Breast epithelium (tissue), 3 donors: ENCODE measurements at regions not wholly inside any gene's neighbourhood (a gene's known extent, or its start where the extent isn't known, plus 50 kb on each side); places are given as distances from the start of the nearest gene placed in this dataset.

Experiments
- CTCF ChIP-seq, 3 donors: fragments of 450-650 bp; IDR thresholded peaks; one replicate each; pipeline ENCODE4 v1.5.1; 2016 to 2017; ENCODE audit warnings: antibody characterized with exemption in 3 of 3, mild to moderate bottlenecking in 3 of 3, moderate library complexity in 3 of 3
- POLR2A ChIP-seq: fragments of 450-650 bp; IDR thresholded peaks from one replicate; pipeline ENCODE4 v1.6.1; 2016; ENCODE audit warnings: antibody characterized with exemption, mild to moderate bottlenecking, moderate library complexity

DNA sequence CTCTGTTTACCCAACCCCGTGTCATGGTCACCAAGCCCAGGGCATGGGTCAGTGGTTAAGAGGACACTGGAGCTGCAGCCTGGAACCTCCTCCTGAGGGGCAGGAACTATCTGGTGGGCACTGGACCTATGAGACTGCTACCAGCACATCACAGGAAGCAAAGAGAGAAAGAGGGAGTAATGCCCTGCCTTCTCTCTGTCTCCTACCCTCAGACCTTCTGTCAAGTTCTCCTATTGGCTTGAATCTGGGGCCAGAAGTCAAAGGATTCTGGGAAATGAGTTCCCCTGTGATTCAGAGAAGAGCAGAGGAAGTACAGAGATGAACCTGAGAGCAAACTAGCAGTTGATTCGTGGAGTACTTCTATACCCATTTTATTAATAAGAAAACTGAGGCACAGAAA, 123.0 kb upstream of the GNAO1 start:
- TF ChIP-seq CTCF (IDR thresholded peaks at IDR 0.05) (no peak), POLR2A (no peak)
